Transverse colon (tissue), 4 donors: ENCODE measurements at regions not wholly inside any gene's neighbourhood (a gene's known extent, or its start where the extent isn't known, plus 50 kb on each side); places are given as distances from the start of the nearest gene placed in this dataset.

Experiments
- DNase-seq: peaks from one replicate; pipeline ENCODE4 v3.0.0-alpha.2; 2019
- H3K27ac ChIP-seq, 4 donors: fragments of 200-600 bp; sonication (generic); 2 replicates each; pipeline ENCODE4 v1.5.1; 2016 to 2018; ENCODE audit warnings: inconsistent platforms in 4 of 4
- H3K27me3 ChIP-seq: fragments of 200-600 bp; sonication (generic); 2 replicates; pipeline ENCODE4 v1.5.1; 2017; ENCODE audit warnings: inconsistent platforms
- H3K36me3 ChIP-seq, 4 donors: fragments of 200-600 bp; sonication (generic); 2 replicates each; pipeline ENCODE4 v1.5.1; 2017 to 2019; ENCODE audit warnings: inconsistent platforms in 4 of 4
- H3K4me1 ChIP-seq, 4 donors: fragments of 200-600 bp; sonication (generic); 2 replicates each; pipeline ENCODE4 v1.5.1; 2017 to 2020; ENCODE audit warnings: inconsistent platforms in 4 of 4
- H3K4me3 ChIP-seq, 4 donors: fragments of 200-600 bp; sonication (generic); 1 replicate in 1 of 4; 2 replicates in 3 of 4; pipeline versions ENCODE4 v1.5.1 to v1.6.1; 2017 to 2019; ENCODE audit warnings: inconsistent platforms in 4 of 4
- H3K9me3 ChIP-seq, 2 donors: fragments of 200-600 bp; sonication (generic); 2 replicates each; pipeline ENCODE4 v1.5.1; 2017 to 2019; ENCODE audit warnings: inconsistent platforms in 2 of 2
- CTCF ChIP-seq, 5 experiments: fragments of 200-600 bp in 3 of 5; fragments of 450-650 bp in 2 of 5; sonication (generic) in 3 of 5; IDR thresholded peaks; 1 replicate in 2 of 5; 2 replicates in 3 of 5; pipeline ENCODE4 v1.5.1; 2016 to 2017; ENCODE audit warnings: antibody characterized with exemption in 5 of 5, inconsistent platforms in 3 of 5, mild to moderate bottlenecking in 2 of 5, moderate library complexity in 1 of 5
- EP300 ChIP-seq: sonication (generic); formaldehyde crosslinking; IDR thresholded peaks from one replicate; pipeline ENCODE4 v1.6.1; 2017; ENCODE audit warnings: antibody characterized with exemption, low read depth
- POLR2A ChIP-seq: fragments of 450-650 bp; IDR thresholded peaks from one replicate; pipeline ENCODE4 v1.6.1; 2016; ENCODE audit warnings: antibody characterized with exemption, mild to moderate bottlenecking, moderate library complexity
- POLR2AphosphoS5 ChIP-seq, 3 donors: sonication (generic); formaldehyde crosslinking; IDR thresholded peaks; one replicate each; pipeline ENCODE4 v1.6.1; 2016; ENCODE audit warnings: antibody characterized with exemption in 3 of 3
- WGBS, 2 donors: methylation state at CpG; one replicate each; pipeline ENCODE4 v1.1.5; 2018; ENCODE audit warnings: low coverage in 1 of 2; 5-methylcytosine and 5-hydroxymethylcytosine counted together
- in situ Hi-C, 4 donors: fragments of 200-750 bp; cut with MboI; loops; one replicate each; pipeline versions ENCODE4 v1.15.0 to v1.15.1; 2017; ENCODE audit warnings: low sequenced_read_pairs in 3 of 4, low pct_ligation_motif_present in 1 of 4, low pct_unique_long_range_greater_than_20kb in 1 of 4
- intact Hi-C: fragments of 100-400 bp; cut with DNase I; formaldehyde crosslinking; loops from one replicate; pipeline ENCODE4 v1.15.1; 2023; ENCODE audit warnings: low total_unique reads

GRCh38 chr15:36291501-36291900, 287.9 kb upstream of the CDIN1 start:
- TF ChIP-seq POLR2A (no peak), POLR2AphosphoS5 (IDR thresholded peaks at IDR 0.05) (no peak), EP300 (no peak), CTCF (IDR thresholded peaks at IDR 0.05) (no peak)
- Histone ChIP-seq H3K36me3 (no peaks in the 10 kb centered on the region), H3K9me3 (no peaks in the 10 kb centered on the region), H3K4me1 (no peaks in the 10 kb centered on the region), H3K4me3 (no peak overlapping the region), H3K27ac (no peak overlapping the region), H3K27me3 (no peaks in the 10 kb centered on the region)
- intact Hi-C loops, result no loop called here
- WGBS, 2 donors, result 49 to 54% methylated on average over 3 of the region's 3 CpGs
- in situ Hi-C loops, result no loop called here
- DNase-seq, result no peak

- intact Hi-C loops, result no loop called here
- TF ChIP-seq POLR2A (no peak), POLR2AphosphoS5 (IDR thresholded peaks at IDR 0.05) (no peak), EP300 (no peak), CTCF (IDR thresholded peaks at IDR 0.05) (no peak)
- no peak overlapping the region for H3K4me3 ChIP-seq
Measured at GRCh38 chr15:36294359-36294758, 285.1 kb upstream of the CDIN1 start.

GRCh38 chr15:36301947-36302346, 277.5 kb upstream of the CDIN1 start:
- intact Hi-C loops (no loop called here), in situ Hi-C loops (no loop called here)
- Histone ChIP-seq H3K4me3 (no peak overlapping the region), H3K36me3 (no peaks in the 10 kb centered on the region), H3K27ac (no peak overlapping the region), H3K9me3 (no peaks in the 10 kb centered on the region), H3K27me3 (no peaks in the 10 kb centered on the region), H3K4me1 (no peaks in the 10 kb centered on the region)
- no peak for DNase-seq
- WGBS, 2 donors, result 30 to 32% methylated on average over 3 to 5 of the region's 5 CpGs
- TF ChIP-seq POLR2A (no peak), EP300 (no peak), POLR2AphosphoS5 (IDR thresholded peaks at IDR 0.05) (no peak), CTCF (IDR thresholded peaks at IDR 0.05) (no peak)

More at GRCh38 chr15:36294359-36294758, 285.1 kb upstream of the CDIN1 start:
- WGBS, 2 donors, result 0 to 34% methylated on average over 1 of the region's 1 CpG
- Histone ChIP-seq H3K27ac (no peak overlapping the region), H3K4me1 (no peaks in the 10 kb centered on the region), H3K9me3 (no peaks in the 10 kb centered on the region), H3K27me3 (no peaks in the 10 kb centered on the region), H3K36me3 (no peaks in the 10 kb centered on the region)
- no peak for DNase-seq
- in situ Hi-C loops, result no loop called here

GRCh38 chr15:36313021-36313420, 266.4 kb upstream of the CDIN1 start:
- Histone ChIP-seq H3K27ac (no peak overlapping the region), H3K4me1 (no peaks in the 10 kb centered on the region), H3K36me3 (no peaks in the 10 kb centered on the region), H3K9me3 (peaks cover 0 to 3% of the 10 kb centered on the region in 2 donors), H3K4me3 (no peak overlapping the region), H3K27me3 (no peaks in the 10 kb centered on the region)
- no peak for DNase-seq
- no peak for TF ChIP-seq POLR2AphosphoS5 (IDR thresholded peaks at IDR 0.05)
- no peak for TF ChIP-seq POLR2A
- no peak for TF ChIP-seq CTCF (IDR thresholded peaks at IDR 0.05)
- no peak for TF ChIP-seq EP300
- intact Hi-C loops, result no loop called here
- in situ Hi-C loops, result no loop called here
- WGBS, 2 donors, result 20 to 73% methylated on average over 1 of the region's 1 CpG
